ENCODE measurements at regions not wholly inside any gene's neighbourhood (a gene's known extent, or its start where the extent isn't known, plus 50 kb on each side); places are given as distances from the start of the nearest gene placed in this dataset.
"Not testable (repeated sequence)": the region's sequence is repeated elsewhere in the genome, so short reads cannot be mapped to it uniquely, and the experiment has no call there.

GRCh38 chr4:101411281-101411910 is 64.1 kb upstream of the PPP3CA start:
- TF ChIP-seq CTCF (conservative IDR thresholded peaks at IDR 0.05; ENCODE audit: low read depth, low read length); EZH2 (IDR thresholded peaks at IDR 0.05; ENCODE audit: borderline replicate concordance, low read depth, low read length, poor library complexity, severe bottlenecking): not testable (repeated sequence)

All from A673 (cell line).